ENCODE measurements at regions not wholly inside any gene's neighbourhood (a gene's known extent, or its start where the extent isn't known, plus 50 kb on each side); places are given as distances from the start of the nearest gene placed in this dataset.
"Not testable (repeated sequence)": the region's sequence is repeated elsewhere in the genome, so short reads cannot be mapped to it uniquely, and the experiment has no call there.

- DNase-seq = peak; percentile 3
Observed at GRCh38 chr5:25568989-25569625, 924.3 kb upstream of the CDH10 start.

GRCh38 chr5:25568294-25568693, 923.5 kb upstream of the CDH10 start:
- DNase-seq = no peak

GRCh38 chr5:25567881-25568280, 923.1 kb upstream of the CDH10 start:
- no peak for DNase-seq

GRCh38 chr5:25562656-25563055, 917.9 kb upstream of the CDH10 start:
- DNase-seq = no peak

GRCh38 chr5:25554077-25554476, 909.3 kb upstream of the CDH10 start:
- DNase-seq = no peak

GRCh38 chr5:25552871-25553481, 908.2 kb upstream of the CDH10 start:
- no peak for DNase-seq

GRCh38 chr5:25550793-25551192, 906.0 kb upstream of the CDH10 start:
- DNase-seq = no peak

GRCh38 chr5:25544652-25545249, 900.0 kb upstream of the CDH10 start:
- peak; percentile 33 for DNase-seq

- no peak for DNase-seq
Observed at GRCh38 chr5:25540628-25541027, 895.9 kb upstream of the CDH10 start.

GRCh38 chr5:25539536-25539935, 894.8 kb upstream of the CDH10 start:
- DNase-seq = no peak

GRCh38 chr5:25536461-25536860, 891.7 kb upstream of the CDH10 start:
- DNase-seq = not testable (repeated sequence)

- no peak for DNase-seq
Observed at GRCh38 chr5:25516141-25516540, 871.4 kb upstream of the CDH10 start.

- DNase-seq = no peak
Observed at GRCh38 chr5:25515525-25515924, 870.7 kb upstream of the CDH10 start.

- not testable (repeated sequence) for DNase-seq
Observed at GRCh38 chr5:25510692-25511091, 865.9 kb upstream of the CDH10 start.

GRCh38 chr5:25508011-25508410, 863.2 kb upstream of the CDH10 start:
- not testable (repeated sequence) for DNase-seq

GRCh38 chr5:25500635-25501034, 855.9 kb upstream of the CDH10 start:
- DNase-seq = no peak

- no peak for DNase-seq
Observed at GRCh38 chr5:25489834-25490538, 845.2 kb upstream of the CDH10 start.

GRCh38 chr5:25488119-25488518, 843.3 kb upstream of the CDH10 start:
- no peak for DNase-seq

- DNase-seq = no peak
Observed at GRCh38 chr5:25484391-25484790, 839.6 kb upstream of the CDH10 start.

- no peak for DNase-seq
Observed at GRCh38 chr5:25481463-25481862, 836.7 kb upstream of the CDH10 start.

- DNase-seq = no peak
Observed at GRCh38 chr5:25459082-25459481, 814.3 kb upstream of the CDH10 start.

GRCh38 chr5:25458628-25459027, 813.9 kb upstream of the CDH10 start:
- DNase-seq = no peak

- DNase-seq = no peak
Observed at GRCh38 chr5:25453500-25453899, 808.7 kb upstream of the CDH10 start.

GRCh38 chr5:25451294-25451693, 806.5 kb upstream of the CDH10 start:
- DNase-seq = no peak

Measured in RPMI8226 (cell line).